AG09319 (cell line): ENCODE measurements at regions not wholly inside any gene's neighbourhood (a gene's known extent, or its start where the extent isn't known, plus 50 kb on each side); places are given as distances from the start of the nearest gene placed in this dataset.

Source experiments
- DNase-seq: peaks from one replicate; pipeline ENCODE4 v3.0.0-alpha.2; 2010; ENCODE audit warnings: low read depth; ENCODE audit errors: extremely low read depth
- CTCF ChIP-seq: IDR thresholded peaks from 2 replicates; pipeline ENCODE4 v1.5.1; 2011; ENCODE audit warnings: low read depth, mild to moderate bottlenecking, inconsistent platforms, low read length, moderate library complexity

DNA sequence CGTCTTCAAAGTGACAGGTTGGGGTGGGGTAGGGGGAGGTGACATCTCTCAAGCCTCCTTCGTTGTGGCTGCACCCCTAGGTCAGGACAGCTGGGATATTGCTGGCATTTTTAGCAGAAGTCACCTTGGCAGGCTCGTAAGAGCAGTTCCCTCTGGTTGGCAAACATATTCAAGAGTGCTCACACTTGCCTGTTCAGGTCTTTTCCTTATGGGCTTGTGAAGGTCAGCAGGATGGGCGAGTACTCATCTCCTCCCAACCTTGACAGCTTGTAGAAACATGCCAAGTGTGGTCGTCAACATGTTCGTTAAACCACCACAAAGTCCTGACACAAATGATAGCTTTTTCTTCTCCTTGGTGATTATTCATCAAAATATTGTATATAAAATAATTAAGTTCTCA lies 113.6 kb downstream of the HDGFL1 start:
- TF ChIP-seq CTCF, result no peak
- no peak for DNase-seq

GRCh38 chr6:22690446-22690845 lies 121.1 kb downstream of the HDGFL1 start:
- TF ChIP-seq CTCF, result no peak

GRCh38 chr6:22694092-22694724 lies 124.8 kb downstream of the HDGFL1 start:
- DNase-seq, result no peak
- no peak for TF ChIP-seq CTCF

More at GRCh38 chr6:22690446-22690845, 121.1 kb downstream of the HDGFL1 start:
- no peak for DNase-seq

GRCh38 chr6:22696481-22696880 lies 127.1 kb downstream of the HDGFL1 start:
- TF ChIP-seq CTCF, result no peak
- no peak for DNase-seq

- no peak for DNase-seq
- TF ChIP-seq CTCF, result no peak
These were observed 127.9 kb downstream of the HDGFL1 start for GRCh38 chr6:22697306-22697705.

DNA sequence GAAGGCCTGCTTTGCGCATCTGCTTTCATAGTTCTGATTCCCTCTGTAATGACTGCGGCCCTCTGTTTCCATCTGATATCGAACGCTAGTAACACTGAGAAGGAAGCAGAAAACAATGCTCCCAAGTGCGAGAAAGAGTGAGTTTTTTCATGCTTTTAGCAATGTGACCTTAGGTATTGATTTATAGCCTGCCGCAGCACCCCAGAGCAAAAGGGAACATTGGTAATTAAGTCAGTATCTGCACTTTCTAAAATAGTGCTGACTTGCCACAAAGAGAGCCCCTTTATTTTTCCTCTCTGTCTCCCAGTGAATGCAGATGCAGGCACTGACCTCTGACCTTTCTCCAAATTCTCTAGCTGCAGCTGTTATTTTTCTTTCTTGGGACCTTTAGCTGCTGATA lies 129.8 kb downstream of the HDGFL1 start:
- no peak for TF ChIP-seq CTCF
- no peak for DNase-seq

- no peak for TF ChIP-seq CTCF
- no peak for DNase-seq
These were observed 137.3 kb downstream of the HDGFL1 start for GRCh38 chr6:22706651-22707050.
